LNCAP (cell line): ENCODE measurements at regions not wholly inside any gene's neighbourhood (a gene's known extent, or its start where the extent isn't known, plus 50 kb on each side); places are given as distances from the start of the nearest gene placed in this dataset.

Experiments
- CTCF ChIP-seq: fragments of 450-650 bp; IDR thresholded peaks from 2 replicates; pipeline ENCODE4 v1.5.1; 2017; ENCODE audit warnings: mild to moderate bottlenecking

GRCh38 chr9:124179196-124180071 lies 78.3 kb upstream of the NEK6 start:
- no peak for TF ChIP-seq CTCF

GRCh38 chr9:124180557-124180956 lies 77.2 kb upstream of the NEK6 start:
- no peak for TF ChIP-seq CTCF

GRCh38 chr9:124182741-124183140 lies 75.0 kb upstream of the NEK6 start:
- no peak for TF ChIP-seq CTCF

GRCh38 chr9:124183772-124184171 lies 74.0 kb upstream of the NEK6 start:
- no peak for TF ChIP-seq CTCF

- TF ChIP-seq CTCF = no peak
These were observed 72.3 kb upstream of the NEK6 start for GRCh38 chr9:124185413-124185812.

- TF ChIP-seq CTCF = no peak
These were observed 70.4 kb upstream of the NEK6 start for GRCh38 chr9:124187311-124187710.

GRCh38 chr9:124188331-124189110 lies 69.2 kb upstream of the NEK6 start:
- no peak for TF ChIP-seq CTCF
